Nephron (organoid): ENCODE measurements at regions not wholly inside any gene's neighbourhood (a gene's known extent, or its start where the extent isn't known, plus 50 kb on each side); places are given as distances from the start of the nearest gene placed in this dataset.

Experiments used
- H3K27ac Mint-ChIP-seq, 3 experiments: 2 replicates each; pipeline ENCODE4 v1.8.0; 2020; ENCODE audit warnings: mixed read lengths in 3 of 3, mild to moderate bottlenecking in 2 of 3, moderate library complexity in 1 of 3
- H3K27me3 Mint-ChIP-seq: 2 replicates; pipeline ENCODE4 v1.8.0; 2021; ENCODE audit warnings: low read depth, mild to moderate bottlenecking, moderate library complexity, mixed read lengths
- H3K36me3 Mint-ChIP-seq: 2 replicates; pipeline ENCODE4 v1.8.0; 2020; ENCODE audit warnings: low read depth, mixed read lengths
- H3K4me1 Mint-ChIP-seq: 2 replicates; pipeline ENCODE4 v1.8.0; 2020; ENCODE audit warnings: mixed read lengths
- H3K4me3 Mint-ChIP-seq, 3 experiments: 2 replicates each; pipeline ENCODE4 v1.8.0; 2020; ENCODE audit warnings: mild to moderate bottlenecking in 3 of 3, mixed read lengths in 3 of 3, moderate library complexity in 2 of 3
- H3K9me3 Mint-ChIP-seq: 2 replicates; pipeline ENCODE4 v1.8.0; 2020; ENCODE audit warnings: mixed read lengths
- CTCF ChIP-seq, 3 experiments: fragments of 200-600 bp; sonication (generic); IDR thresholded peaks; one replicate each; pipeline ENCODE4 v1.5.0; 2021; ENCODE audit warnings: antibody characterized with exemption in 3 of 3; ENCODE audit not compliant: unreplicated experiment in 3 of 3

- H3K27ac Mint-ChIP-seq: no peak overlapping the region
- H3K4me3 Mint-ChIP-seq: no peak overlapping the region
- peaks cover 1% of the 10 kb centered on the region for H3K9me3 Mint-ChIP-seq
- H3K36me3 Mint-ChIP-seq: no peaks in the 10 kb centered on the region
- peaks cover 49% of the 10 kb centered on the region for H3K27me3 Mint-ChIP-seq
- no peak for TF ChIP-seq CTCF (IDR thresholded peaks at IDR 0.05; ENCODE audit: unreplicated experiment in 3 of 3)
- H3K4me1 Mint-ChIP-seq: no peaks in the 10 kb centered on the region
These were observed 94.9 kb upstream of the SLC6A11 start for GRCh38 chr3:10721101-10721500.

- Mint-ChIP-seq H3K4me3 (no peak overlapping the region), H3K27me3 (peaks cover 45% of the 10 kb centered on the region), H3K4me1 (no peaks in the 10 kb centered on the region), H3K36me3 (no peaks in the 10 kb centered on the region), H3K27ac (no peak overlapping the region), H3K9me3 (no peaks in the 10 kb centered on the region)
- no peak for TF ChIP-seq CTCF (IDR thresholded peaks at IDR 0.05; ENCODE audit: unreplicated experiment in 3 of 3)
These were observed 93.1 kb upstream of the SLC6A11 start for GRCh38 chr3:10722911-10723310.

- TF ChIP-seq CTCF (IDR thresholded peaks at IDR 0.05; ENCODE audit: unreplicated experiment in 3 of 3): no peak
- Mint-ChIP-seq H3K36me3 (no peaks in the 10 kb centered on the region), H3K27me3 (peaks cover 51% of the 10 kb centered on the region), H3K4me3 (no peak overlapping the region), H3K27ac (no peak overlapping the region), H3K9me3 (no peaks in the 10 kb centered on the region), H3K4me1 (no peaks in the 10 kb centered on the region)
These were observed 92.0 kb upstream of the SLC6A11 start for GRCh38 chr3:10723991-10724390.

GRCh38 chr3:10725067-10725466, 91.0 kb upstream of the SLC6A11 start:
- no peak for TF ChIP-seq CTCF (IDR thresholded peaks at IDR 0.05; ENCODE audit: unreplicated experiment in 3 of 3)
- Mint-ChIP-seq H3K9me3 (no peaks in the 10 kb centered on the region), H3K4me3 (no peak overlapping the region), H3K27ac (no peak overlapping the region), H3K36me3 (no peaks in the 10 kb centered on the region), H3K4me1 (no peaks in the 10 kb centered on the region), H3K27me3 (peaks cover 54% of the 10 kb centered on the region)

- H3K27ac Mint-ChIP-seq: no peak overlapping the region
- H3K36me3 Mint-ChIP-seq: no peaks in the 10 kb centered on the region
- TF ChIP-seq CTCF (IDR thresholded peaks at IDR 0.05; ENCODE audit: unreplicated experiment in 3 of 3): no peak
- no peaks in the 10 kb centered on the region for H3K9me3 Mint-ChIP-seq
- no peaks in the 10 kb centered on the region for H3K4me1 Mint-ChIP-seq
- H3K4me3 Mint-ChIP-seq: no peak overlapping the region
- peaks cover 51% of the 10 kb centered on the region for H3K27me3 Mint-ChIP-seq
These were observed 90.2 kb upstream of the SLC6A11 start for GRCh38 chr3:10725846-10726245.

- Mint-ChIP-seq H3K9me3 (peaks cover 5% of the 10 kb centered on the region), H3K4me3 (no peak overlapping the region), H3K27me3 (peaks cover 43% of the 10 kb centered on the region), H3K27ac (no peak overlapping the region), H3K4me1 (no peaks in the 10 kb centered on the region), H3K36me3 (no peaks in the 10 kb centered on the region)
- TF ChIP-seq CTCF (IDR thresholded peaks at IDR 0.05; ENCODE audit: unreplicated experiment in 3 of 3): no peak
These were observed 89.2 kb upstream of the SLC6A11 start for GRCh38 chr3:10726787-10727186.
